Breast epithelium (tissue), 3 donors: ENCODE measurements at regions not wholly inside any gene's neighbourhood (a gene's known extent, or its start where the extent isn't known, plus 50 kb on each side); places are given as distances from the start of the nearest gene placed in this dataset.

Experiments used
- CTCF ChIP-seq, 3 donors: fragments of 450-650 bp; IDR thresholded peaks; one replicate each; pipeline ENCODE4 v1.5.1; 2016 to 2017; ENCODE audit warnings: antibody characterized with exemption in 3 of 3, mild to moderate bottlenecking in 3 of 3, moderate library complexity in 3 of 3
- POLR2A ChIP-seq: fragments of 450-650 bp; IDR thresholded peaks from one replicate; pipeline ENCODE4 v1.6.1; 2016; ENCODE audit warnings: antibody characterized with exemption, mild to moderate bottlenecking, moderate library complexity

GRCh38 chr5:130724658-130725057, 440.4 kb downstream of the HINT1 start:
- TF ChIP-seq POLR2A (no peak), CTCF (IDR thresholded peaks at IDR 0.05) (no peak)
